Natural killer cell (primary cell): ENCODE measurements at regions not wholly inside any gene's neighbourhood (a gene's known extent, or its start where the extent isn't known, plus 50 kb on each side); places are given as distances from the start of the nearest gene placed in this dataset.

ENCODE experiments used
- ATAC-seq, 3 donors: fragments of 150-1000 bp in 2 of 3; fragments of 200-7000 bp in 1 of 3; cut with Tn5 transposase; 1 replicate in 1 of 3; 2 replicates in 2 of 3; pipeline ENCODE4 v1.10.0; 2021; ENCODE audit warnings: mild to moderate bottlenecking in 2 of 3, moderate library complexity in 2 of 3
- DNase-seq, 2 donors: peaks; one replicate each; pipeline versions ENCODE4 v3.0.0 to v3.0.0-alpha.2; 2013 to 2021; ENCODE audit warnings: mixed read lengths in 1 of 2
- H3K27ac ChIP-seq: one replicate; pipeline ENCODE4 v1.5.1; 2013; ENCODE audit warnings: mild to moderate bottlenecking, low read length
- H3K27me3 ChIP-seq: one replicate; pipeline ENCODE4 v1.6.1; 2013; ENCODE audit warnings: low read length; ENCODE audit not compliant: control insufficient read depth, insufficient read depth
- H3K36me3 ChIP-seq: one replicate; pipeline ENCODE4 v1.6.1; 2013; ENCODE audit warnings: low read length; ENCODE audit not compliant: control insufficient read depth, insufficient read depth
- H3K4me1 ChIP-seq: one replicate; pipeline ENCODE4 v1.6.1; 2013; ENCODE audit warnings: low read length; ENCODE audit not compliant: control insufficient read depth, insufficient read depth
- H3K4me3 ChIP-seq: one replicate; pipeline ENCODE4 v1.5.1; 2013; ENCODE audit warnings: low read length
- H3K9me3 ChIP-seq: one replicate; pipeline ENCODE4 v1.6.1; 2013; ENCODE audit warnings: low read length; ENCODE audit not compliant: control insufficient read depth, insufficient read depth
- H3K27ac Mint-ChIP-seq, 2 donors: one replicate each; pipeline ENCODE4 v1.8.0; 2022; ENCODE audit warnings: mild to moderate bottlenecking in 2 of 2, mixed read lengths in 2 of 2, moderate library complexity in 1 of 2
- H3K27me3 Mint-ChIP-seq, 2 donors: one replicate each; pipeline ENCODE4 v1.8.0; 2022; ENCODE audit warnings: low read depth in 2 of 2, mixed read lengths in 2 of 2
- H3K36me3 Mint-ChIP-seq: one replicate; pipeline ENCODE4 v1.8.0; 2022; ENCODE audit warnings: mixed read lengths
- H3K4me1 Mint-ChIP-seq, 2 donors: one replicate each; pipeline ENCODE4 v1.8.0; 2022; ENCODE audit warnings: mixed read lengths in 2 of 2
- H3K4me3 Mint-ChIP-seq: one replicate; pipeline ENCODE4 v1.8.0; 2022; ENCODE audit warnings: mild to moderate bottlenecking, moderate library complexity, mixed read lengths
- H3K9me3 Mint-ChIP-seq, 2 donors: one replicate each; pipeline ENCODE4 v1.8.0; 2022; ENCODE audit warnings: mixed read lengths in 2 of 2
- CTCF ChIP-seq: fragments of 200-600 bp; IDR thresholded peaks from one replicate; pipeline ENCODE4 v1.8.0; 2022; ENCODE audit warnings: antibody characterized with exemption
- WGBS: methylation state at CpG from one replicate; pipeline ENCODE4 v1.1.7; 2013; ENCODE audit warnings: missing lambda C conversion rate; ENCODE audit not compliant: insufficient coverage; 5-methylcytosine and 5-hydroxymethylcytosine counted together
- intact Hi-C: fragments of 100-400 bp; cut with micrococcal nuclease; formaldehyde crosslinking; loops from one replicate; pipeline ENCODE4 v1.14.2; 2022

GRCh38 chr4:154984148-154984547 is 203.1 kb downstream of the RBM46 start:
- intact Hi-C loops: loop anchor here (5.0 kb wide), 1 partner anchor 803 kb away; no protein-coding TSS in a partner anchor
- ATAC-seq (no peak), DNase-seq (no peak)
- no peaks in the 10 kb centered on the region for H3K4me1 ChIP-seq
- Mint-ChIP-seq H3K27ac (no peak overlapping the region), H3K36me3 (no peaks in the 10 kb centered on the region), H3K27me3 (no peaks in the 10 kb centered on the region), H3K4me1 (no peaks in the 10 kb centered on the region), H3K9me3 (peaks cover 2% of the 10 kb centered on the region in 2 donors), H3K4me3 (no peak overlapping the region)
- no peak for TF ChIP-seq CTCF
- no peaks in the 10 kb centered on the region for H3K27me3 ChIP-seq
- no peaks in the 10 kb centered on the region for H3K36me3 ChIP-seq
- WGBS: 44% methylated on average over 3 of the region's 4 CpGs
- H3K9me3 ChIP-seq: no peaks in the 10 kb centered on the region
- no peak overlapping the region for H3K4me3 ChIP-seq
- H3K27ac ChIP-seq: no peak overlapping the region

- no peaks in the 10 kb centered on the region for H3K27me3 Mint-ChIP-seq
- H3K27me3 ChIP-seq: no peaks in the 10 kb centered on the region
- no peaks in the 10 kb centered on the region for H3K9me3 ChIP-seq
- peaks cover 2% of the 10 kb centered on the region in 2 donors for H3K9me3 Mint-ChIP-seq
- no CpG with 5 or more reads among the region's 1 CpG for whole genome bisulfite sequencing
- H3K4me1 ChIP-seq: no peaks in the 10 kb centered on the region
- no peak for DNase-seq
- no peaks in the 10 kb centered on the region for H3K36me3 Mint-ChIP-seq
- no peak overlapping the region for H3K27ac Mint-ChIP-seq
- no peak for ATAC-seq
- TF ChIP-seq CTCF: no peak
- no peaks in the 10 kb centered on the region for H3K36me3 ChIP-seq
- intact Hi-C loops: loop anchor here (5.0 kb wide), 1 partner anchor 803 kb away; no protein-coding TSS in a partner anchor
- no peak overlapping the region for H3K4me3 Mint-ChIP-seq
- H3K4me3 ChIP-seq: no peak overlapping the region
- H3K4me1 Mint-ChIP-seq: no peaks in the 10 kb centered on the region
- H3K27ac ChIP-seq: no peak overlapping the region
Measured at GRCh38 chr4:154984616-154985015, 203.5 kb downstream of the RBM46 start.

- intact Hi-C loops: no loop called here
- Histone ChIP-seq H3K27me3 (no peaks in the 10 kb centered on the region), H3K4me3 (no peak overlapping the region), H3K36me3 (no peaks in the 10 kb centered on the region), H3K4me1 (no peaks in the 10 kb centered on the region), H3K27ac (no peak overlapping the region), H3K9me3 (no peaks in the 10 kb centered on the region)
- no peak overlapping the region for H3K27ac Mint-ChIP-seq
- 75% methylated on average over 3 of the region's 5 CpGs for WGBS
- peaks cover 0 to 2% of the 10 kb centered on the region in 2 donors for H3K9me3 Mint-ChIP-seq
- DNase-seq (no peak), ATAC-seq (no peak)
- no peaks in the 10 kb centered on the region for H3K36me3 Mint-ChIP-seq
- TF ChIP-seq CTCF: no peak
- no peaks in the 10 kb centered on the region for H3K27me3 Mint-ChIP-seq
- no peak overlapping the region for H3K4me3 Mint-ChIP-seq
- no peaks in the 10 kb centered on the region for H3K4me1 Mint-ChIP-seq
Measured at GRCh38 chr4:154985673-154986072, 204.6 kb downstream of the RBM46 start.

GRCh38 chr4:154988511-154988910 is 207.4 kb downstream of the RBM46 start:
- TF ChIP-seq CTCF: no peak
- H3K27me3 ChIP-seq: no peaks in the 10 kb centered on the region
- H3K9me3 Mint-ChIP-seq: peaks cover 0 to 2% of the 10 kb centered on the region in 2 donors
- no peaks in the 10 kb centered on the region for H3K9me3 ChIP-seq
- no peak overlapping the region for H3K4me3 Mint-ChIP-seq
- no peaks in the 10 kb centered on the region for H3K36me3 Mint-ChIP-seq
- no peak overlapping the region for H3K27ac ChIP-seq
- intact Hi-C loops: no loop called here
- no peak for ATAC-seq
- no peaks in the 10 kb centered on the region for H3K4me1 Mint-ChIP-seq
- 80% methylated on average over 2 of the region's 3 CpGs for WGBS
- no peak overlapping the region for H3K27ac Mint-ChIP-seq
- H3K4me1 ChIP-seq: no peaks in the 10 kb centered on the region
- H3K4me3 ChIP-seq: no peak overlapping the region
- no peaks in the 10 kb centered on the region for H3K36me3 ChIP-seq
- no peak for DNase-seq
- no peaks in the 10 kb centered on the region for H3K27me3 Mint-ChIP-seq
